ENCODE measurements at regions not wholly inside any gene's neighbourhood (a gene's known extent, or its start where the extent isn't known, plus 50 kb on each side); places are given as distances from the start of the nearest gene placed in this dataset.

DNA sequence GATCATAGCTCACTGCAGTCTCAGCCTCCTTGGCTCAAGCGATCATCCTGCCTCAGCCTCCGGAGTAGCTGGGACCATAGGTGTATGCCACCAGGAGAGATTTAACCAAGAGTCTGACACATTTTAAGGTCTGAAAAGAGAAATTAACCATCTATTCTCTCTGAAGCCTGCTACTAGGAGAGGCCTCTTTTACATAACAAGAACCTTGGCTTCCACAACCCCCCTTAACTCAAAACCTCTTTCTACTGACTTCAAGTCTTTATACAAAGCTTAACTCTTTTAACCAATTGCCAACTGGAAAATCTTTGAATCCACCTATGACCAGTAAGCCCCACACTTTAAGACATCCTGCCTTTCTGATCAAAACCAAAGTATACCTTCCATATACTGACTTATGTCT, 279.9 kb upstream of the CELF4 start:
- ChIA-PET SMC1A (ENCODE audit: uncharacterized antibody, unreplicated experiment) (no interaction called here), POLR2A (no interaction called here), RAD21 (ENCODE audit: unreplicated experiment) (interaction anchor here (0.7 kb wide), 1 partner anchor 91 kb away, joined by 4 read pairs; no protein-coding TSS in a partner anchor), CTCF (no interaction called here)
- in situ Hi-C loops (cut with MboI) (no loop called here), intact Hi-C loops (cut with micrococcal nuclease; ENCODE audit: unreplicated experiment) (no loop called here)
- H3K27ac ChIP-seq (ENCODE audit: control insufficient read depth, insufficient read depth), result no peak overlapping the region
- no peak overlapping the region for H2AFZ ChIP-seq (ENCODE audit: control insufficient read depth, low read depth, low read length)
- no peak overlapping the region for H3K9ac ChIP-seq (ENCODE audit: control insufficient read depth, insufficient read depth, low read length)
- DNase-seq (ENCODE audit: low read depth, low spot score) (no peak), ATAC-seq (no peak), FAIRE-seq (no peak)
- TF ChIP-seq GATAD2B (conservative IDR thresholded peaks at IDR 0.05; ENCODE audit: low read depth), result no peak
- no peak for TF ChIP-seq NBN (IDR thresholded peaks at IDR 0.05)
- TF ChIP-seq, protein P1, sequence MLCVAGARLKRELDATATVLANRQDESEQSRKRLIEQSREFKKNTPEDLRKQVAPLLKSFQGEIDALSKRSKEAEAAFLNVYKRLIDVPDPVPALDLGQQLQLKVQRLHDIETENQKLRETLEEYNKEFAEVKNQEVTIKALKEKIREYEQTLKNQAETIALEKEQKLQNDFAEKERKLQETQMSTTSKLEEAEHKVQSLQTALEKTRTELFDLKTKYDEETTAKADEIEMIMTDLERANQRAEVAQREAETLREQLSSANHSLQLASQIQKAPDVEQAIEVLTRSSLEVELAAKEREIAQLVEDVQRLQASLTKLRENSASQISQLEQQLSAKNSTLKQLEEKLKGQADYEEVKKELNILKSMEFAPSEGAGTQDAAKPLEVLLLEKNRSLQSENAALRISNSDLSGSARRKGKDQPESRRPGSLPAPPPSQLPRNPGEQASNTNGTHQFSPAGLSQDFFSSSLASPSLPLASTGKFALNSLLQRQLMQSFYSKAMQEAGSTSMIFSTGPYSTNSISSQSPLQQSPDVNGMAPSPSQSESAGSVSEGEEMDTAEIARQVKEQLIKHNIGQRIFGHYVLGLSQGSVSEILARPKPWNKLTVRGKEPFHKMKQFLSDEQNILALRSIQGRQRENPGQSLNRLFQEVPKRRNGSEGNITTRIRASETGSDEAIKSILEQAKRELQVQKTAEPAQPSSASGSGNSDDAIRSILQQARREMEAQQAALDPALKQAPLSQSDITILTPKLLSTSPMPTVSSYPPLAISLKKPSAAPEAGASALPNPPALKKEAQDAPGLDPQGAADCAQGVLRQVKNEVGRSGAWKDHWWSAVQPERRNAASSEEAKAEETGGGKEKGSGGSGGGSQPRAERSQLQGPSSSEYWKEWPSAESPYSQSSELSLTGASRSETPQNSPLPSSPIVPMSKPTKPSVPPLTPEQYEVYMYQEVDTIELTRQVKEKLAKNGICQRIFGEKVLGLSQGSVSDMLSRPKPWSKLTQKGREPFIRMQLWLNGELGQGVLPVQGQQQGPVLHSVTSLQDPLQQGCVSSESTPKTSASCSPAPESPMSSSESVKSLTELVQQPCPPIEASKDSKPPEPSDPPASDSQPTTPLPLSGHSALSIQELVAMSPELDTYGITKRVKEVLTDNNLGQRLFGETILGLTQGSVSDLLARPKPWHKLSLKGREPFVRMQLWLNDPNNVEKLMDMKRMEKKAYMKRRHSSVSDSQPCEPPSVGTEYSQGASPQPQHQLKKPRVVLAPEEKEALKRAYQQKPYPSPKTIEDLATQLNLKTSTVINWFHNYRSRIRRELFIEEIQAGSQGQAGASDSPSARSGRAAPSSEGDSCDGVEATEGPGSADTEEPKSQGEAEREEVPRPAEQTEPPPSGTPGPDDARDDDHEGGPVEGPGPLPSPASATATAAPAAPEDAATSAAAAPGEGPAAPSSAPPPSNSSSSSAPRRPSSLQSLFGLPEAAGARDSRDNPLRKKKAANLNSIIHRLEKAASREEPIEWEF (IDR thresholded peaks at IDR 0.05; ENCODE audit: insufficient replicate concordance, low read depth, low read length), result no peak
- no peak for TF ChIP-seq POLR2AphosphoS2 (IDR thresholded peaks at IDR 0.05; ENCODE audit: low read depth, low read length)
- TF ChIP-seq TCF7 (IDR thresholded peaks at IDR 0.05; ENCODE audit: borderline replicate concordance), result no peak
- no peak for TF ChIP-seq NFYB (IDR thresholded peaks at IDR 0.05; ENCODE audit: insufficient read depth, low read depth, low read length)
- no peak for TF ChIP-seq EED (IDR thresholded peaks at IDR 0.05; ENCODE audit: low read depth)
- no peak for TF ChIP-seq ZNF384 (IDR thresholded peaks at IDR 0.05; ENCODE audit: borderline replicate concordance, low read depth, low read length)
- TF ChIP-seq SPI1 (IDR thresholded peaks at IDR 0.05; ENCODE audit: borderline replicate concordance, insufficient read depth, low read depth, low read length), result no peak
- TF ChIP-seq, protein P2, sequence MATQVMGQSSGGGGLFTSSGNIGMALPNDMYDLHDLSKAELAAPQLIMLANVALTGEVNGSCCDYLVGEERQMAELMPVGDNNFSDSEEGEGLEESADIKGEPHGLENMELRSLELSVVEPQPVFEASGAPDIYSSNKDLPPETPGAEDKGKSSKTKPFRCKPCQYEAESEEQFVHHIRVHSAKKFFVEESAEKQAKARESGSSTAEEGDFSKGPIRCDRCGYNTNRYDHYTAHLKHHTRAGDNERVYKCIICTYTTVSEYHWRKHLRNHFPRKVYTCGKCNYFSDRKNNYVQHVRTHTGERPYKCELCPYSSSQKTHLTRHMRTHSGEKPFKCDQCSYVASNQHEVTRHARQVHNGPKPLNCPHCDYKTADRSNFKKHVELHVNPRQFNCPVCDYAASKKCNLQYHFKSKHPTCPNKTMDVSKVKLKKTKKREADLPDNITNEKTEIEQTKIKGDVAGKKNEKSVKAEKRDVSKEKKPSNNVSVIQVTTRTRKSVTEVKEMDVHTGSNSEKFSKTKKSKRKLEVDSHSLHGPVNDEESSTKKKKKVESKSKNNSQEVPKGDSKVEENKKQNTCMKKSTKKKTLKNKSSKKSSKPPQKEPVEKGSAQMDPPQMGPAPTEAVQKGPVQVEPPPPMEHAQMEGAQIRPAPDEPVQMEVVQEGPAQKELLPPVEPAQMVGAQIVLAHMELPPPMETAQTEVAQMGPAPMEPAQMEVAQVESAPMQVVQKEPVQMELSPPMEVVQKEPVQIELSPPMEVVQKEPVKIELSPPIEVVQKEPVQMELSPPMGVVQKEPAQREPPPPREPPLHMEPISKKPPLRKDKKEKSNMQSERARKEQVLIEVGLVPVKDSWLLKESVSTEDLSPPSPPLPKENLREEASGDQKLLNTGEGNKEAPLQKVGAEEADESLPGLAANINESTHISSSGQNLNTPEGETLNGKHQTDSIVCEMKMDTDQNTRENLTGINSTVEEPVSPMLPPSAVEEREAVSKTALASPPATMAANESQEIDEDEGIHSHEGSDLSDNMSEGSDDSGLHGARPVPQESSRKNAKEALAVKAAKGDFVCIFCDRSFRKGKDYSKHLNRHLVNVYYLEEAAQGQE (IDR thresholded peaks at IDR 0.05; ENCODE audit: low read depth, low read length), result no peak
- TF ChIP-seq NR2C1 (IDR thresholded peaks at IDR 0.05), result no peak
- no peak for TF ChIP-seq SIN3A (IDR thresholded peaks at IDR 0.05; ENCODE audit: low read depth, low read length)
- TF ChIP-seq CBX5 (IDR thresholded peaks at IDR 0.05; ENCODE audit: low read depth), result no peak
- WGBS (ENCODE audit: insufficient coverage, insufficient replicate concordance, low lambda C conversion rate, missing lambda C conversion rate), result 77% methylated on average over 2 of the region's 2 CpGs
- H4K20me1 ChIP-seq (ENCODE audit: control insufficient read depth, insufficient read depth), result no peaks in the 10 kb centered on the region
- H3K4me3 ChIP-seq, result no peak overlapping the region
- BruUV-seq (replicated peaks), result no TSS peak
- no peaks in the 10 kb centered on the region for H3K4me1 ChIP-seq (ENCODE audit: control insufficient read depth, insufficient read depth, low read length)
- no peak overlapping the region for H3K4me2 ChIP-seq (ENCODE audit: control insufficient read depth, insufficient read depth)
- H3K9me3 ChIP-seq (replicated peaks; ENCODE audit: control insufficient read depth, insufficient read depth, low read length), result no peaks in the 10 kb centered on the region
- H3K36me3 ChIP-seq (ENCODE audit: control insufficient read depth in 2 of 2, insufficient read depth in 2 of 2, low read length in 1 of 2), result no peaks in the 10 kb centered on the region
- H3K79me2 ChIP-seq (ENCODE audit: control insufficient read depth, insufficient read depth, low read length), result no peaks in the 10 kb centered on the region
- no peaks in the 10 kb centered on the region for H3K27me3 ChIP-seq (replicated peaks in 1 of 2; ENCODE audit: control insufficient read depth in 2 of 2, insufficient read depth in 2 of 2, low read length in 1 of 2)

Measured in GM12878 (cell line).